Ectodermal cell (in vitro differentiated cells): ENCODE measurements at regions not wholly inside any gene's neighbourhood (a gene's known extent, or its start where the extent isn't known, plus 50 kb on each side); places are given as distances from the start of the nearest gene placed in this dataset.

Experiments used
- H3K27ac ChIP-seq: 2 replicates; pipeline ENCODE4 v1.7.0; 2013; ENCODE audit warnings: mild to moderate bottlenecking, low read depth, low read length; ENCODE audit not compliant: insufficient read depth, poor library complexity, severe bottlenecking
- H3K27me3 ChIP-seq: 2 replicates; pipeline ENCODE4 v1.7.0; 2013; ENCODE audit warnings: mild to moderate bottlenecking, low read length; ENCODE audit not compliant: insufficient read depth, control insufficient read depth, poor library complexity, severe bottlenecking
- H3K36me3 ChIP-seq: one replicate; pipeline ENCODE4 v1.7.0; 2013; ENCODE audit warnings: low read length; ENCODE audit not compliant: control insufficient read depth, insufficient read depth
- H3K4me1 ChIP-seq: one replicate; pipeline ENCODE4 v1.7.0; 2013; ENCODE audit warnings: low read length; ENCODE audit not compliant: control insufficient read depth, insufficient read depth
- H3K4me3 ChIP-seq: 2 replicates; pipeline ENCODE4 v1.7.0; 2013; ENCODE audit warnings: low read depth, low read length, control low read depth; ENCODE audit not compliant: insufficient read depth
- H3K9me3 ChIP-seq: 2 replicates; pipeline ENCODE4 v1.7.0; 2013; ENCODE audit warnings: mild to moderate bottlenecking, low read length, moderate library complexity; ENCODE audit not compliant: control insufficient read depth
- WGBS, 2 experiments: methylation state at CpG; one replicate each; pipeline ENCODE4 v1.1.7; 2013; ENCODE audit warnings: missing lambda C conversion rate in 2 of 2; 5-methylcytosine and 5-hydroxymethylcytosine counted together

DNA sequence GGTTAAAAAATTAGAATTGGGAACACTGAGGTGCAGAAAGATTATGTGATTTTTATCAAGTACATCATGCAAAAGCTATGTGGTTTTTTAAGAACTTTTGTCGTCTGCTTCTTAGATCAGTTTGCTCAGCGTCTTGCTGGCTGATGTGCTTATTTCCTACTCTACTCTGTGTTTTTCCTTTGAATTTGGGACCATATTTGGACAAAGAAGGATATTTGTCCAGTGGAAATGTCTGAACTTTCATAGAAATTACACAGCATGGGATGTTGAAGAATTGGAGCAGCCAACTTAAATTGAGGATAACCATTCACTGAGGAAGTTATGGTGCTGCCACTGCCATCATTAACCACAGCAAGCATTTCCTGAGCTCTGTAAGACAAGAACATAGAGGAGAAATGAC, 252.8 kb upstream of the HS3ST5 start:
- no peak overlapping the region for H3K27ac ChIP-seq
- H3K4me3 ChIP-seq: no peak overlapping the region
- no peaks in the 10 kb centered on the region for H3K36me3 ChIP-seq
- no peaks in the 10 kb centered on the region for H3K27me3 ChIP-seq
- 92 to 97% methylated on average over 2 of the region's 2 CpGs for WGBS, 2 experiments
- H3K9me3 ChIP-seq: no peaks in the 10 kb centered on the region
- H3K4me1 ChIP-seq: no peaks in the 10 kb centered on the region

DNA sequence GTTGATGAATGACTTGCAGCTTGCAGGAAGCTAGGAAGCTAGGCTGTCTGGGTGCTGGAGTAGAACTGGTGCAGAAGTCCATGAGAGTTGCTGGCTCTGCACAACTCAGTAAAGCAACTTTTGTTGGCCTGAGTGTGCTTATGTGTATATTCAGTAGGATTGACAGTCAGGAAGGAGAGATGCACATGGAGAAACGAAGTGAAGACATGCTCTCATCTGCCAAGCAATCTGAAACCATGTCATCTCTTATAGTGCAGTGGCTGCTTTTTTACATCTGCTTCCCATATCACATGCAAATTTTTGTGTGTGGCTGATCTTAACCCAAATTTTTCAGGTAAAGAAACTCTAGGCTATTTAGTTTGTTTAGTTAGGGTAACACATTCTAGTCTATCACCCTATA, 252.4 kb upstream of the HS3ST5 start:
- H3K4me1 ChIP-seq: no peaks in the 10 kb centered on the region

DNA sequence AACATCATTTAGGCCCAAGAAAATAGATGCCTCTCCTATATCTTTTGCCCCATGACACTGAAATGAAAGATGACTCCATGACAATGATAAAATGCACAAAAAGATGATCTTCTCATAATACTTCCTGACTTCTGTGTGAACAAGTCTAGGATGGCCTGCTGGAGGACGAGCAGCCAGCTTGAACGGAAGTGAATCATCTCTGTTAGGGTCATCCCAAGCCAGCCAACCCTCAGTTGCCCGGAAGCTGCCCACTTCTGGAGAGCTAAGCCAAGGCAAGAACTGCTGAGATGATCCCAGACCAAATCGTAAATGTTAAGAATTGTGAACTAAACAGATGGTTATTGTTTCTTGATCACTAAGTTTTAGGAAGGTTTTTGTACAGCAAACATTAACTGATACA, 249.7 kb upstream of the HS3ST5 start:
- no peak overlapping the region for H3K27ac ChIP-seq
- no peaks in the 10 kb centered on the region for H3K36me3 ChIP-seq
- WGBS, 2 experiments: 91 to 94% methylated on average over 4 of the region's 4 CpGs
- no peak overlapping the region for H3K4me3 ChIP-seq
- H3K4me1 ChIP-seq: no peaks in the 10 kb centered on the region
- no peaks in the 10 kb centered on the region for H3K9me3 ChIP-seq
- H3K27me3 ChIP-seq: no peaks in the 10 kb centered on the region

More for the DNA sequence above, 252.4 kb upstream of the HS3ST5 start:
- no peaks in the 10 kb centered on the region for H3K36me3 ChIP-seq
- H3K27ac ChIP-seq: no peak overlapping the region
- WGBS, 2 experiments: 70 to 87% methylated on average over 1 of the region's 1 CpG
- no peak overlapping the region for H3K4me3 ChIP-seq
- H3K27me3 ChIP-seq: no peaks in the 10 kb centered on the region
- no peaks in the 10 kb centered on the region for H3K9me3 ChIP-seq

DNA sequence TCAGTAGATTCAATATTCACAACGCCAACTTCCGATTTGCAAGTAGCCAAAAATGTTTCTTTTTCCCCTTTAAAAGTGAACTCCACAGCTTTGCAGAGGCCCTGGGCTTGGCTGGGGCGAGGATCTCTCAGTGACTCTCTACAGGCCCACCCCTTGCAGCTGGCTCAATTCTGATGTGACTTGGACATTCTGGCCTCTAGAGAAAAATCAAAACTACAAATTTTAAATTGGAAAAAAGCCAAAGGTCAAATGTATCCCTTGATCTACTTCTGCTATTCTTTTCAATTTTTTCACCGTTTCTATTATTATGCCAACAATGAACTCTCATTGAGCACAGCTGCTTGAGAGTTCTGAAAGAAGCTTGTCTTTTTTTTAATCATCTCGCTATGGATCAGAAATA, 245.9 kb upstream of the HS3ST5 start:
- Histone ChIP-seq H3K27me3 (no peaks in the 10 kb centered on the region), H3K4me1 (no peaks in the 10 kb centered on the region), H3K36me3 (no peaks in the 10 kb centered on the region), H3K4me3 (no peak overlapping the region), H3K9me3 (no peaks in the 10 kb centered on the region), H3K27ac (no peak overlapping the region)
- WGBS, 2 experiments: 95% methylated on average over 5 of the region's 5 CpGs

DNA sequence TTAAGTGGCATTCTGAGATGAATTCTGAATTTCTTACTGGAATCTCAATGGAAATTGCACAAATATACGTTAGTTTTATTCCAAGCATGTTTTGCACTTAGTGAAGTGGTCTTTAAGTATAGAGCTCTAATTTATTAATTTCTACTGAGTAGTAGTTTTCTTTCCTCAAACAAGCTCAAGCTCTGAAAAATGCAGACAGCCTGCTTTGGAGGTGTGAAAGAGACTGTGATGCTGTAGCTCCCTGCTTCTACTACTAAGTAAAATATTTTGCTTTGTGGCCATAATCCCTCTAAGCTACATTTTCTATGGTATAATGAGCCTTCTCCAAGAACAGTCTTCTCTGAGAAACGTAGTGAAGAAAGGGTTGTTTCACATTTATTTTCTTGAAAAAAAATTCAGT, 243.5 kb upstream of the HS3ST5 start:
- Histone ChIP-seq H3K27ac (no peak overlapping the region), H3K27me3 (no peaks in the 10 kb centered on the region), H3K4me3 (no peak overlapping the region), H3K4me1 (no peaks in the 10 kb centered on the region), H3K36me3 (no peaks in the 10 kb centered on the region), H3K9me3 (no peaks in the 10 kb centered on the region)
- WGBS, 2 experiments: 80 to 90% methylated on average over 1 to 2 of the region's 2 CpGs

DNA sequence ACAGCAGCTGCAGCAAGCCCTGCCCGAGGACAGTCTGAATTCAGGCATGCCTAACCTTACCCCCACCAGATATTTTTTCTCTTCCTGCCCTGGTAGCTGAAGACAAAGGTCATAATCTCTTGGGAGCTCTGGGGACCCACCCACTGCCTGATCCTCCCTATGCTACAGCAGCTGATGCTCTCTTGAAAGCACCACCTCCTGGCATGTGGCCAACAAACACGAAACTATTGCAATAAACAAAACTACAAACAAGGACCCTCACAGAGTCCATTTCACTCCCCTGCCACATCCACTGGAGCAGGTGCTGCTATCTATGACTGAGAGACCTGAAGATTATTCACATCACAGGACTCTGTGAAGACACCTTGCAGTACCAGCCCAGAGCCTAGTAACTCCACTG, 238.5 kb upstream of the HS3ST5 start:
- Histone ChIP-seq H3K36me3 (no peaks in the 10 kb centered on the region), H3K4me1 (no peaks in the 10 kb centered on the region), H3K27me3 (no peaks in the 10 kb centered on the region), H3K9me3 (no peaks in the 10 kb centered on the region), H3K27ac (no peak overlapping the region), H3K4me3 (no peak overlapping the region)
- 81 to 88% methylated on average over 2 of the region's 2 CpGs for WGBS, 2 experiments

DNA sequence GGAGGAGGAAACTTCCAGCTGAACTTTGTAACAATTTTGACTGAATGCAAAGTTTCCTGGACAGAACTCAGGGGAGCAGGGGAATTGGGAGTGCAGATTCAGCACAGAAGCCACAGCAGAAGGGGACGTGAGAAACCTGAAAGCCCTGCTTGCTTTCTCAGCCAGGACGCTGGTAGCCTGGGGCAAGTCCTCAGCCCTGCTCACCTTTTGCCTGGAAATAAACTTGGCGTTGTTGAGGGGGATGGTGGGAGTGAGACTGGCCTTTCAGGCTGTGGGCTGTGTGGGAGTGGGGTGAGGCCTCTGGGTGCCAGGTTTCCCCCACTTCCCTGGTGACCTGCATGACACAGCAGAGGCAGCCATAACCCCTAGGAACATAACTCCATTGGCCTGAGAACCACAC, 238.1 kb upstream of the HS3ST5 start:
- 86 to 95% methylated on average over 3 of the region's 3 CpGs for WGBS, 2 experiments

DNA sequence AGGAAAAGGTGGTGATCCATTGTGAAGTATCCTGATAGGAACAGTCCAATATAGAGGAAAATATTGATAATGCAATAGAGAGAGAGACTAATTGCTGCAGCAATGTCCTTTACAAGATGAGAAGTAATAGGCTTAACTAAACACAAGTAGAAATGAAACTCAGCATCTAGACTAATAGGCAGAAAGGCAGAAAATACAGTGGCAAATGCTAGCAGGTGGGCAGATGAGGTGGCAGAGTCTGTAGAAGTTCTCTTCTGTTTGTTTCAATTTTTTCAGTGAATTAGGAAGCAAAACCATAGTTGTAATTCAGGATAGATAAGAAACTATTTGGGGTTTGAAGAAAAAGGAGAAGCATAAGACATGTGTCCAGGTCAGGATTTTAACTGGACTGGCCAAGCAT, 236.7 kb upstream of the HS3ST5 start:
- Histone ChIP-seq H3K4me3 (no peak overlapping the region), H3K36me3 (no peaks in the 10 kb centered on the region), H3K4me1 (no peaks in the 10 kb centered on the region), H3K27ac (no peak overlapping the region), H3K27me3 (no peaks in the 10 kb centered on the region), H3K9me3 (no peaks in the 10 kb centered on the region)

More for the DNA sequence above, 238.1 kb upstream of the HS3ST5 start:
- Histone ChIP-seq H3K27me3 (no peaks in the 10 kb centered on the region), H3K27ac (no peak overlapping the region), H3K36me3 (no peaks in the 10 kb centered on the region), H3K4me1 (no peaks in the 10 kb centered on the region), H3K9me3 (no peaks in the 10 kb centered on the region), H3K4me3 (no peak overlapping the region)

DNA sequence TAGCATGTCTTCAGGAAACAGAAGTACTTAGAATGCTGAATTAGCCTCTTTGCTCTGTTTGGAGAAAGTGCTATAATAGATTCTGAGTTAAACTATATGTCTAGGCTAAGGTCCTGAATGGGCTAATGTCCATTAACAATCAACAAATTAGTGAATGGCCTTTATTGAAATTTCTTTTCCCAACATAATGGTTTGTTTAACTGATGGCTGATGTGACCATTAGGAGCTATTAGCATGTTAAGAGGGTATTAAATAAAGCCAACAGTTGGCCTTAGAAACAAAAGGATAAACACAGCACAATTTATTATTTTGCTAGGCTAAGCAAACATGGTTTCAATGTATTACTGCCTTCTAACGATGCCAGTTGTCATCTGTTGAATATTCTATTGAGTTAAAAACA, 234.3 kb upstream of the HS3ST5 start:
- no peaks in the 10 kb centered on the region for H3K4me1 ChIP-seq
- no peak overlapping the region for H3K4me3 ChIP-seq
- H3K9me3 ChIP-seq: no peaks in the 10 kb centered on the region
- H3K27me3 ChIP-seq: no peaks in the 10 kb centered on the region
- no peaks in the 10 kb centered on the region for H3K36me3 ChIP-seq
- 50% methylated on average over 1 of the region's 1 CpG; no CpG with 5 or more reads in 1 of the 2 experiments for WGBS, 2 experiments
- H3K27ac ChIP-seq: no peak overlapping the region

DNA sequence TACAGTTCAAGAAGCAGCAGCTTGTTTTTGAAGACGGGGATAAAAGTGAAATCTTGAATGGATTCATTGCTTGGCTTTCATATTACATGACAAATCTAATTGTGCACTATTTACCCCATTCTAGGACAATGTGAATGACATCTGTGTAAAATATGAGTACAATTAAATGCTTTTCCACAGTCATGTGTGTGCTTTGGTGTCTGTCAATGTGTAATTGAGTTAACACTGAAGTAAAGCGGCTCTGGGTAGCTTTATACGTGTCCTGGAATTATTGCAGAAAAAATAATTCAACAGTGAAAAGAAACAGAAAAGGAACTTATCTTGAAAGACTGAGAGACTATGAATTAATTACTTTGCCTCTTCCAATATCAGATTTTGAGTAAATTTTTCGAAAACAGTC, 233.5 kb upstream of the HS3ST5 start:
- H3K4me1 ChIP-seq: no peaks in the 10 kb centered on the region
- H3K36me3 ChIP-seq: no peaks in the 10 kb centered on the region
- no peaks in the 10 kb centered on the region for H3K9me3 ChIP-seq
- no peaks in the 10 kb centered on the region for H3K27me3 ChIP-seq
- no peak overlapping the region for H3K4me3 ChIP-seq
- 87 to 99% methylated on average over 3 to 4 of the region's 4 CpGs for WGBS, 2 experiments
- no peak overlapping the region for H3K27ac ChIP-seq

DNA sequence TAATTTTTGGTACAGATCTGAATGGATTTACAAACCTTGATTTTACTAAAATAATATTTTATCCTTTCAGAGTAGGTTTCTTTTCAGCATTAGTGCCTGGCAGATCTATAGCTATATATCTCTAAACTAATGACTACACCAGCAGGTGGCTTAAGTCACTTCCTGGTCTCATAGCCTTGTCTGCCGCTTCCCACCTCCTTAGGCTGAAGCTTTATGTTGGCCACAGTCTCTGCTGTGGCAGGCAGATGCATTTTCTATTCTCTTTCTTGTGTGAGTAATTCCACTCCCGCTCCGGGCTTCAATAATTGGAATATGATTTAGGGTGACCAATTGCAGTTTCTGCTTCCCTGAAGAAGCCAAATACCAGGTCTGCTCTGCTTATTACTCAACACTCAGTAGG, 226.8 kb upstream of the HS3ST5 start:
- WGBS, 2 experiments: 82 to 92% methylated on average over 3 of the region's 3 CpGs
- no peaks in the 10 kb centered on the region for H3K9me3 ChIP-seq
- no peak overlapping the region for H3K4me3 ChIP-seq

More for the DNA sequence above, 226.8 kb upstream of the HS3ST5 start:
- no peaks in the 10 kb centered on the region for H3K4me1 ChIP-seq
- H3K36me3 ChIP-seq: no peaks in the 10 kb centered on the region
- no peaks in the 10 kb centered on the region for H3K27me3 ChIP-seq
- no peak overlapping the region for H3K27ac ChIP-seq
